GM19328 (cell line): ENCODE measurements at regions not wholly inside any gene's neighbourhood (a gene's known extent, or its start where the extent isn't known, plus 50 kb on each side); places are given as distances from the start of the nearest gene placed in this dataset.

Source experiments
- ATAC-seq: cut with Tn5 transposase; IDR thresholded peaks from one replicate; pipeline ENCODE4 v1.9.1; 2021; ENCODE audit warnings: mild to moderate bottlenecking, moderate library complexity; ENCODE audit not compliant: unreplicated experiment

DNA sequence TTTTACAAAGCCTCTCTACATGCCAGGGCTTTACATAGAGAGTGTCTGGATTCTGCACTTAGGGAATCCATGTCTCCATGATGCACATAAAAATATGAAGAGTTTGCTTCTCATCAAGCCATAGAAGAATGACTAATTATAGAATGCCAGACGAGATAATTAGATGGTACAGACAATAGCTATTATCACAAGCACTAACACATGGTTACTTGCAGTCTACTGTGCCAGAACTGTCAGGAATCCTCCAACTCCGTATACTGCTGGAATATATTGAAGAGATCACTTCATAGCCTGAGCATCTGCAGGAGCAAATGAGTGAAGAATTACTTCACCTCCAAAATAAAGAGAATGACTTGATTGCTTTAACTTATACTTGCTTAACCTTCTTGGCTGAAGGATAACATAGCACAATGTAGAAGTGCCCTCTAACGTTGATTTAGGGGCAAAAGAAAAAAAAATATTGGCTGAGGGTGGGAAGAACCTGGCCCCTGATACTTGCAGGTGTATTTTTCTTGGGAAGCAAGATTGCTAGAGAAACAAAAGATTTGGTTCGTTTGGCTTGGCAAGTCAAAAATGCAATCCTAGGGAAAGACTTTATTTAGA, 272.8 kb upstream of the FAR2 start:
- ATAC-seq = no peak

DNA sequence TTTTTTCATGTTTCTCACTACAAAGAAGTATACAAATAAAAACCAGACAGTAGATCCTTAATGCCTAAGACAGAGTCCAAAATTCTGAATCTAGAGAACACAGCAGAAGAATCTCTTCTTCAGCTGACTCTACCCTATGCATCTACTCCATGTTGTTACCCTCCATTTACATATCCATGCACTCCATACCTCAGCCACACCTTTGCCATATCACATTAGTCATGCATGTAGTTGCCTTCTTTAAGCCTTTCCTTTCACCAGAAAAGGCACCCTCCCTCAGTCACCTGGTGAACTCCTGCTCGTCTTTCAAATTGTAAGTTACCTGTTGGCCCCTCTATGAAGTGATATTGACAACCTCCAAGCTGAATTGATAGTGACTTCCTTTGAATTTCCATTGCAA, 271.2 kb upstream of the FAR2 start:
- no peak for ATAC-seq

DNA sequence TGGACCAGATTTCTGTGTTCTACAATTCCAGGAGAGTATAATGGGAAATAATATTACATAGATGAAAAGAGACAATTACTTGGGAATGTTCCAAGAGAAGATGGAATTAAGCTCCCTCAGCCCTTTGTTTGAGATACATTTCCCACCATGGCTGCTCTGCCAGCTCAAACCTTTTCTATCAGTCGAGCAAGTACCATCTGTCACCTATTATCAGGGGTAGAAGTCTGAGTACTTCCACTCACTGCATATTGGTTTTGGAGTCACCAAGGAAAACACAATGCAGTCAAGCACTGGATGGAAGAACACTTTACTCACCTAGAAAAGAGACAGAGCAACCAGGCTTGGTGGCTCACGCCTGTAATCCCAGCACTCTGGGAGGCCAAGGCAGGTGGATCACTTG, 270.4 kb upstream of the FAR2 start:
- ATAC-seq = no peak

DNA sequence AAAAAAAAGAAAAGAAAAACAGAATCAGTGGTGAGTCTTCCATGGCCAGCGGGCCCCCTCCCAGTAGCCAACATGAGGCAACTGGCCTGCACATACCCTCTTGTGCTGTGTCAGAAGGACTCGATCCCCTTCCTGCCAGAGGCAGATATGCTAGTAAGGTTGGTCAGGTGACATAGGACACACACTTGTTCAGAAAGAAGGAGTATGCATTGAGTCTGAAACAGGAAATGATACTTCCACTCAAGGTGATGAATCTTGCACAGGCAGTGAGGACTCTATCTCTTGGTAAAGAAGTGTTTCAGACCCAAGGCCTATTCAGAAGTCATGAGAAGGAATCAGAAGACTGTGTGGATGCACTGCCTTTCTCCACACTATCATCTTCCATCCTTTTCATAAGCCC, 269.7 kb upstream of the FAR2 start:
- no peak for ATAC-seq

DNA sequence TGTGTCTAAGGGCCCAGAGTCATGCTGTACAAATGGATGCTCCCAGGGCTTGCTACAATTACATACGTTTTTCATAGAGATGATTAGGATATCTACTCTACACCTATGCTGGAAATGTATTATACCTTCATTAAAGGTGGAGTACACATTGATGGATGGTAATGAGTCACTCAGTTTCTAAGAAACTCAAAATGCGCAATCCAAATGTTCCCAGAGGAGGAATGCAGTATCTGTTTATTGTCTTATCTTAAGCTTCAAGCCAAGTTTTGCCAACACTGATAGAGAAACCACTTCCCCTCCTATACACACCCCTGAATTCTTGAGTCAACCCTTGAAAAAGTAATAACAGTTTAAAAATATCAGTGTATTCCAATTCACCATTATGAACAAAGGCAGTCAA, 266.6 kb upstream of the FAR2 start:
- ATAC-seq = no peak

DNA sequence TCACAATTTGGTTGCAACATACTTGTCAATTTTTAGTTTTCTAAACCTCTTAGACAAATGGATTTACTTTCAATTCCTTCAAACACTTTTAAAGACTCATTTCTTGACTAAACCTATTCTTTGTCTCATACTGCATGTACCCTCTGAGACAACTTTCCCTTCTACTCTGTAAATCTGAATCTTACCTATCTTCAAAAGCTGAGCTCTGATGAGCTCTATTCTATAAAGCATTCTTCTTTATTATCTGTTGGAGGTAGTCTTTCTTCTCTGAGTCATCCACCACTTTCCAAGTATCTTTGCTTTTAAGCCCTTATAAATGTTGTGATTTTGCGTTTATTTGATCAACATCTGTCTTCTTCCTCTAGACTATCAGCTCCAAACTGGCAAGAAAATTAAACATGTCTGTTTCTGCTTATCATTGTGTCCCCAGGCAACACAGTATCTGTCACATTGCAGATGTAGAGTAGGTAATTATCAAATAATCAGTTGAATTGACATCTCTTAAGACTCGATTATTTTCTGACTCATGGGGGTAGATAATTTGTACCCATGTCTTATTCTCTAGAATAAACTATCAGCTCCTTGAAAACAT, 265.6 kb upstream of the FAR2 start:
- ATAC-seq = no peak

DNA sequence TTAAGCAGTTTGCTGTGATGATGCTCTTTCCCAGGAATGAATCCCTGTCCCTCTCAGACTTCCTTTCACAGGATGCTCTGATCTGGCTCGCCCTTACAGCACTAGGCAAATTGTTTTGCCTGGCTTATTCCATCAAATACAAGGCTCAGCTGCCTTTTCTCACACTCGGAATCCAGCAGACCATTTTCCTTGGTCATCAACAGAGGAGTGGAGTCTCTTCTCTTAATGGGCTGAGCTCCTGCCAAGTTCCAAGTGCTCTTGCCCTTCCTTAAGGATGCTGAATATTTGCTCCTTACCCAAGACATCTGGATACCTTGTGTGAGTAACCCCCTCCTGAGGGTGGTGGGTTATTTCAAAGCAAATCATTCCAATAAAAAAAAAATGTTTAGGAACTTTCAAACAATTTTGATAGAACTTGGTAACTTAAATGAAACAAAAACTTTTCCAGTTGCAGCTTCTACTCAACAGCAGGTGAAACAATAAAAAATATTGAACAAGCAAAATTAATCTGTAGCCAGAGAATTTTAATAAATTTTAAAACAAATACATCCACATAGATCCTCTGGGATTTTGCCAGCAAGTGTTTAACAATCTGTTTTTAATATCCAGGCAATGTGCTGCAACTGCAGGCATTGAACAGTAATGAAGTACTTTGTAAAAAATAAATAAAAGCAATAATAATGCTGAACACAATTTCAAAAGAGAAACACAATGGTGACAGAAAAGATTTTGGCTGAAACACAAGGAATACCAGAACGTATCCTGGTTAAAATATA, 264.0 kb upstream of the FAR2 start:
- ATAC-seq = no peak

DNA sequence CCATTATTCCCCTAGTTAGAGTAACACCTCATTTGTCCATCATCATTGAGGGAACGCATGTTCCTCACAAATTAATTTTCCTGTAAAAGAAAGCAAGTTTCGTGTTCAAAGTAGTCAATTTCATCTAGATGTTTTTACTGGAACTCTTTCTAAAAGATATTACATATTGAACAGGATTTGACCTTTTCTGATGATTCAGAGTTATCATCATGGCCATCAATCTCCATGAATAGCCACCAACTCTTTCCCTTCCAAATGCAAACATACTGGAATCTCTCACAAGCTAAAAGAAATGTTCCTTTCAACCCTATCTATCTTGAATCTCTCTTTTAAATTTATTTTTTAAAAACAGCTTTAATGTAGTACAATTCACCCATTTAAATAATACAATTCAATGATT, 263.1 kb upstream of the FAR2 start:
- ATAC-seq = no peak

DNA sequence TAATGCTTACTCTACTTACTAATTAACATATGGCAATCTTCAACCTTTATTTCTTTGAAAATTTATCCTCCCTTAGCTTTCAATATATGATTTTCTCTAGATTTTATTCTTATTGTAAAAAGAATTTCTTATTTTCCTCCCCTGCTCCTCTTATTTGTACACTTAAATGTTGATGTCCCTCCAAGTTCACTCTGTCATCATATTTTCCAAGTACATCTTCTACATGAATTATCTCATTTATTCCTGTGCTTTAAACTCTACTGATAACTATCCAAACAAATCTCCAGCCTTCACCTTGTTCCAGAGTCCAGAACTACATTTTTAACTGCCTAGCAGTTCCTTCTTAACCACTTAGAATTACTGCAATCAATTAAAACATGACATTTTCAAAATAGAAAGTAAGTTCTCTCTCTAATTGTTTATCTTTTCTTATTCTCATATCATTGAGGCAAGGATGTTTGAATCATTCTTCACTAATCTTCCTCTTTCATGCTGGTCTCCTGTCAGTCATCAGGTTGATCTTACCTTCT, 261.6 kb upstream of the FAR2 start:
- ATAC-seq = no peak

DNA sequence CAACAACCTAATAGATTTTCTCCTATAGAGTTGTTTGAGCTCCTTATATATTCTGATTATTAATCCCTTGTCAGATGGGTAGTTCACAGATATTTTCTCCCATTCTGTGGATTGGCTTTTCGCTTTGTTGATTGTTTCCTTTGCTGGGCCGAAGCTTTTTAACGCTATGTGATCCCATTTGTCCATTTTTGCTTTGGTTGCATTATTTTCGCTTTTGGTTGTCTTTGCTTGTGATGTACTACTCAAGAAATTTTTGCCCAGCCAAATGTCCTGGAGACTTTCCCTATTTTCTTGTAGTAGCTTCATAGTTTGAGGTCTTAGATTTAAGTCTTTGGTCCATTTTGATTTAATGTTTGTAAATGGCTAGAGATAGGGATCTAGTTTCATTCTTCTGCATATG, 258.4 kb upstream of the FAR2 start:
- no peak for ATAC-seq

DNA sequence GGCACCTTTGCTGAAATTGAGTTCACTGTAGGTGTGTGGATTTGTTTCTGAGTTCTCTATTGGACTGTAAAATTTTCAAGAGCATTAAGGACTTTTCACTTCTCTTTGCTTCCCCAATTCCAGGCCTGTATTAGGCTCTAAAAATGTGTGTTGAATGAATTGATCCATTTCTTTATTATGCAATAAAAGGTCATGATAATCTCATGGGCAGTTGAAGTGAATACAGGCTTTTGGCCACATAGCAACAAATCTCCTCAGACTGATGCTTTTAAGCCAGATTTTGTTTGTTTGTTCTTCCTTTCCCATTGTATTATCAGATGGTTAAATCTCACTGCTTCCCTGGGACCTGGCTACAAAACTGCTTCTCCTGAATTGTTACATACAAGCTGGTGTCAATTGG, 258.0 kb upstream of the FAR2 start:
- ATAC-seq = no peak

DNA sequence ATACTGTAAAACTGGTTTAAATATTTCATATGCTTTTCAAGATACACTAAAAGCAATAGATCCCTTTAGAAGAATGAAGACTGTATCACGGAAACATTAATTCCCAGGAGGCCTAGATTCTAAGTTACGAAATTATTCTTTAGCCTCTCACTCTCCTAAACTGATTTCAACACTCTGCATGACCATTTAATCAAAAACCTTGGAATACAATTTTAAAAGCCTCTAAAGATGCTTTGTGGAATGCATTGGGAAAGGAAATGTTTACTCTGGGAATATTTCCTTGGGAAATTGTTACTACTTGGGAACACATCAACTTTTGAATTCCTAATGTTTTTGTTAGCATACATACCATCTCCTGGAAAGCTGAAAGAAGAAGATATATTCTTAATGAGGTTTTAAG, 255.7 kb upstream of the FAR2 start:
- no peak for ATAC-seq

DNA sequence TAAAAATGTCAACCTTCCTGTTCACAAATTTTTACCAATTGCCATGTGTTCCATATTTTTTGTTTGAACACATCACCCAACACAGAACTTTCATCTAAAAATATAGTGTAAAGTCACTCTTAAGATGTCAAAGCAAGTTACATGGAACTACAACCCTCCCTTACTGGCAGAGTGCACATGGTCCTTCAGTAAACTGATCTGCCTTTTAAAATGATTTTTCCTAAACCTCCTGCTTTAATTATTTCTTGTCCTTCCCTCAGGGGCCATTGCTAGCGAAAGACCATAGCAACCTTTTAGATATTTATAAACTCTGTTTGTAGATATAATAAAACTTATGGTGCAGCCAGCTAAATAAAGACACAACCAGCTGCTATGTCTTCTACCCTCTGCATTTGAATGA, 255.2 kb upstream of the FAR2 start:
- no peak for ATAC-seq

DNA sequence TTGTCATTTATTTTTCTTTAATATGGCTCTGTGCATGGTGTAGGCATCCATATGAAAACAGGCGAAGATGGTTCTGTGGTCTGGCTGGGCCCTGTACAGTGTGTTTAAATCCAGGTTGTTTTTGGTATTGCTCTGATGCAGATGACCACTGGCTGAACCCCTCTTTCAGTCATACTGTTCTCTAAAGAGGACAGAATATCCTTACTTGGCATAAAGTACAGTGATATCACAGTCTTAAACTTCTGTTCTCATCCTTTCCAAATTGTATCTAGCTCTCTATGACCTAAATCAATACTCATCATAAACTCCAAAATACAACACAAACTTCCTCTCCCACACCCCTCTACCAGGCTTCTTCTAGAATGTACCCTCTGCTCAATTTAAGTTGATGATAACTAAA, 252.7 kb upstream of the FAR2 start:
- no peak for ATAC-seq

DNA sequence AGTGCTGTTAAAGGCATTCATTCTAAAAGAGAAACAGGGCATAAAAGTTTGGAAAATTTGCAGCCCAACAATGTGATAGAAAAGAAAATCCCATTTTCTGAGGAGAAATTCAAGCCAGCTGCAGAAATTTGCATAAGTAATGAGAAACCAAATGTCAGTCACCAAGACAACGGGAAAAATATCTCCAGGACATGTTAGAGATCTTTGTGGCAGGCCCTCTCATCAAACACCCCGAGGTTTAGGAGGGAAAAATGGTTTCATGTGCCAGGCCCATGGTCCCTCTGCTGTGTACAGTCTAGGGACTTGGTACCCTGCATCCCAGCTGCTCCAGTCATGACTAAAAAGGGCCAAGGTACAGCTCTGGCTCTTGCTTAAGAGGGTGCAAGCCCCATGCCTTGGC, 251.0 kb upstream of the FAR2 start:
- ATAC-seq = no peak

DNA sequence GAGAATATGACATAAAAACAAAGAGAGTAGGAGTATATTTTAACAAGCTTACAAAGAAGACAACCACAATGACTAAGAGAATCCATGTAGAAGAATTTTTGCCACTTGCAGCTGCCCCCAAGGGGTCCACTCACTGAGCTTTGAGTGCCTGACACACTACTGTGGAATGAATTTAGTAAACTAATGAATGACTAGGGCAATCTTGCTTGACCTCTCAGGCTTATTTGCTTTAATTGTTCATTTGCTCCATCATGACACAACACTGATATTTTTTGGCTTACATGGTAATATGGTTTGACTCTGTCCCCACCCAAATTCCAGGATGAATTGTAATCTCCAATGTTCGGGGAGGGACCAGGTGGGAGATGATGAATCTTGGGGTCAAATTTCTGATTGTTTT, 249.1 kb upstream of the FAR2 start:
- ATAC-seq = no peak

DNA sequence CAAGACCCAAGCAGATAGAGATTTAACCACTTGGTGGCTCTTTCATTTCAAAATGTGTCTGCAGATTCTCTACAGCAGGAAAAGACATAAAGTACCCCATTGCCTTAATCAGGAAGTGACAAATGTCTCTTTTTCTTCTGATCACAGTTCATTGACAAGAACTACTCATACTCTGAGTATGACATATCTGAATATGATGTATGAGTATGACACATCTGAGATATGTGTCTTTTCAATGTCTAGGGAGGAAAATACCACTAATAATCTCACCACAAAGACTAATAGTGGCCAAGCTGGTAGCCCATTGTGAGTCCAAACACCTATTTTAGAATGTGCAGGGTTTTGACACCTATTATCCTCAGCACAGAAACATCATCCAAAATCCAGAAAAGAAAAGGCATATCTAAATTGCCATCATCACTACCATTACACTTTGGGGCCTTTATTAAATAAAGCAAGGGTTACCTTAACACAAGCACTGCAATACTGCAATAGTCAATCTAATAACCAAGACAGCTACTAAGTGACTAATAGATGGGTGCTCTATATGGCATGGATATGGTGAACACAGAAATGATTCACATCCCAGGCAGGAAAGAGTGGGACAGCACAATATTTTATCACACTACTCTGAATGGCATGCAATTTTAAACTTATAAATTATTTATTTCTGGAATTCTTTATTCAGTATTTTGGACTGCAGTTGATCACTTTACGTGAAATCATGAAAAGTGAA, 243.7 kb upstream of the FAR2 start:
- ATAC-seq = no peak

DNA sequence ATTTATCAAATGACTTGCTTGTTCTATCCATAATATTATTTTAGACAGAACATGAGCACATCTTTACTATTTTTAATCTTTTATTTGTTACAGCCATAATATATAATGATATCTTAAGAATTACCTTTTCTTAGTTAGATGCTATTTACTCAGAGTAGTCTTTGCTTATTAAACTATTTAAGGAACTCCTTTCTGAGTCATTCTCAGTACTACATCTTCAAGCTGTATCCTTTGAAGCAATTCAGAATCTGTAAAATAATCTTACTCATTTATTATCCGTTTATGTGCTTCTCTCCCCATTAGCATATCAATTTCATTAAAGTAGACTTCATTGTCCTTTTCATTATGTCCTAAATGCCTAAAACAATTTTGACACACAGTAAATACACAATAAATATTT, 240.4 kb upstream of the FAR2 start:
- no peak for ATAC-seq

DNA sequence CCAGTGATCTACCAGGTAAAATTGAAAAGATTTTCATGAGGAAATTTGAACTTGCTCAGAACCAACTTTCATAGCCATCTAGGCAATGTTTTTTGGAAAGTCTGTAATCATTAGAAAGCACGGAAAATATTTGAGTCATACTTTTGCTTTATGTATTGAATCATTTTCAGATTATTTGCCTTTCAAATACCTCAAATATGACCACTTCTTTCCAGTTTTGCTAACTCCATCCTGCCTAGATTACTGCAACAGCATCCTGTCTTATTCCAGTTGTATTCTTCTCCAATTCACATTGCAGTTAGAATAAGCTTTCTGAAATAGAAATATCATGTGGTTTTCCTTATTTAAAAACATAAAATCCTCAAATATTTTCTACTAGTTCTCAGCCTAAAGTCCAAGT, 239.8 kb upstream of the FAR2 start:
- ATAC-seq = no peak

DNA sequence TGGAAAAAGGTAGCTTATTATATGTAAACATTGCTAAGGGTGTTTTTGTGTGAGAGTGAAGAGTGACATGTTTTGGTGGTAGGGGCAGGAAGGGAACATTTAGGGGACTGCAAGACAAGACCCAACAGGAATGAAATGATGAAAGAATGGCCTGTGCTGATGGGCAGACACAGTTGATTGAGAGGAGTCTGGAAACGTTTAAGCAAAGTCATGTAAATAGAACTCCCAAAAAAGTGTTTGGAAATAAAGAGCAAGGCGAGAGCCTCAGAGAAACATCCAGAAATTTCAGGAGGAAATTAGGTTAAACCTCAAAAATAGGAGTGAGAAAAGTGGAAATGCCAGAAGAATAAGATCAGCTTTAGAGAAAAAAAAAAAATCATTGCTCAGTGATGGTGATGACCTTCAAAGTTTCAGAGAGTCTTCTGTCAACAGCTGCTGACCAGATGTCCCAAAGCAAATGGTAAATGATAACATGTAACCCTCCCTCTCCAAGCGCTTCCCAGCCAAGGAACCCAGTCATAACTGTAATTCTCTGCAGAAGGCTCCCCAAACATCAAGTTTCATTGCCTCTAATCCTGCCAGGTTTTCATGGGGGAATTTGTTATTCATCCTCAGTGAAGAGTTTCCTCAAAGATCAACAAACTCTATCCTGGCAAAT, 223.2 kb upstream of the FAR2 start:
- no peak for ATAC-seq

DNA sequence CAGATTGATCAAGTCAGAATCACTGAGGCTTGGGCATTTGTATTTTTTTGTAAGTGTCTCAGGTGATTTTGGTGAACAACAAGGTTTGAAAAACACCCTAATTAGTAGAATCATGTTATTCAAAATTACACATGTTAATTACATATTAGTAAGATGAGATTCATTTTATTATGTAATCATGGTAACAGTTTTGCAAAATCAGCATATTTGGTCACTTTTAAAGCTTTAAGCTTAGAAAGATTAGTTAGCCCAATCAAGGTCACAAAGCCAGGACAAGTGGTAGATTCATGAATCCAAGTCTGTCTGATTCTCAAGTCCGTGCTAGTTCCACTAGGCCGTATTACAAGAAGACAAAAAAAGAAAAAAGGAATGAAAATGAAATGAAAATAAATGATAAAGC, 218.4 kb upstream of the FAR2 start:
- no peak for ATAC-seq
